SK-N-MC (cell line): ENCODE measurements at regions not wholly inside any gene's neighbourhood (a gene's known extent, or its start where the extent isn't known, plus 50 kb on each side); places are given as distances from the start of the nearest gene placed in this dataset.

Experiments used
- EZH2 ChIP-seq: fragments of 200-600 bp; sonication (generic); IDR thresholded peaks from one replicate; pipeline ENCODE4 v1.6.1; 2017; ENCODE audit warnings: antibody characterized with exemption
- POLR2AphosphoS5 ChIP-seq: IDR thresholded peaks from 2 replicates; pipeline ENCODE4 v1.6.1; 2012; ENCODE audit warnings: mild to moderate bottlenecking, low read depth, low read length, borderline replicate concordance

GRCh38 chr9:107669422-107669821, 179.9 kb upstream of the KLF4 start:
- TF ChIP-seq EZH2 (no peak), POLR2AphosphoS5 (no peak)
